ENCODE measurements at regions not wholly inside any gene's neighbourhood (a gene's known extent, or its start where the extent isn't known, plus 50 kb on each side); places are given as distances from the start of the nearest gene placed in this dataset.

DNA sequence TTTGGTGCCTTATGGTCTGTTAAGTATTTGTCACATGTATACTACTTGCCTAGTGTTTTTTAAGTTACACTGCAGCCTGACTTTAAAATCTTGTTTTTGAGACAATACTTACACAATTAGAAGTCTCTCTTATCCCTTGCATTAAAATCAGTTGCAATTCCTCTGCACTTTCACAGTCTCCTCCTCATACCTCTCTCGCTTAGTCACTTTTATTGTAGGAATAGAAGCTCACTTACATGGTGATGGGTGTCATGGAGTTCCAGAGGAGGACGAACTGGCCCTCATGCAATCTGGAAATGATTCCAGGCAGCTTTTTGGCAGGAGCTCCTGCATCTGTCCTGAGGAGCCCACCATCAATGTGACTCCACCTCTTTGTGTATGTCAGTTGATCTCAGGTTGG lies 238.4 kb upstream of the TBC1D5 start:
- no peak for DNase-seq

DNA sequence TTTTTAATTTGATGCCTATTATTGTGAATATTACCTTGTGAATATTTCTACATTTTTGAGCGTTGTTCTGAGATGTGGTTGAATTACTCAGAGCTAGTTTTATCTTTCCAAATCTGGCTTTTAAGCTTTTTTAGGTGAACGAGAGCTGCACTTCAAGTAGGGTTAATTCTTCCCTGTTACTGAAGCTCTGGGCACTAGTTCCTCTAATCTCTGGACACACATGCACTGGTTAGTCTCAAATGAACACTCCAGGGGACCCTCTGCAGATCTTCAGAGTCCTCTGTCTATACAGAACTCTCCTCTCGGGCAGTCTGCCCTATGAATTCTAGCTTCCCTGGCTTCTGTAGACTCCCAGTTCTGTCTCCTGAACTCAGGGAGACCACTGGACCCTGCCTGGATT lies 237.5 kb upstream of the TBC1D5 start:
- no peak for DNase-seq

DNA sequence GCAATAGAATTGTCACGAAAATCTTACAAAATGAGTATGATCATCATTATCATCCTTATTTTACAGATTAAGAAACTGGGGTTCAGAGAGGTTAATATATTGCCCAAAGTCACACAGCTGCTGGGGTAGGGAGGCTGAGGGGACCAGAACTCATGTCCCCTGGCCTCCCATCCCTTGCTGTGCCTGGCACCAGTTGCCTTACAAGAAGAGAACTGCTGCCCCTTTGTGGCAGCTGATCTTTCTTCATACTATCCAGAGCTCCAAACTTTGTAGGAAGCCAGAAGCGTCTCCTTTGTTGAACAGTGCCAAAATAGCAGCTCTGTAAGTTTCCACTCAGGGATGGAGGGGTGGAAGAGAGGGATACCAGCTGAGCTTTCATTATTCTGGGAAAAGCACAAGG lies 236.8 kb upstream of the TBC1D5 start:
- DNase-seq, result no peak

DNA sequence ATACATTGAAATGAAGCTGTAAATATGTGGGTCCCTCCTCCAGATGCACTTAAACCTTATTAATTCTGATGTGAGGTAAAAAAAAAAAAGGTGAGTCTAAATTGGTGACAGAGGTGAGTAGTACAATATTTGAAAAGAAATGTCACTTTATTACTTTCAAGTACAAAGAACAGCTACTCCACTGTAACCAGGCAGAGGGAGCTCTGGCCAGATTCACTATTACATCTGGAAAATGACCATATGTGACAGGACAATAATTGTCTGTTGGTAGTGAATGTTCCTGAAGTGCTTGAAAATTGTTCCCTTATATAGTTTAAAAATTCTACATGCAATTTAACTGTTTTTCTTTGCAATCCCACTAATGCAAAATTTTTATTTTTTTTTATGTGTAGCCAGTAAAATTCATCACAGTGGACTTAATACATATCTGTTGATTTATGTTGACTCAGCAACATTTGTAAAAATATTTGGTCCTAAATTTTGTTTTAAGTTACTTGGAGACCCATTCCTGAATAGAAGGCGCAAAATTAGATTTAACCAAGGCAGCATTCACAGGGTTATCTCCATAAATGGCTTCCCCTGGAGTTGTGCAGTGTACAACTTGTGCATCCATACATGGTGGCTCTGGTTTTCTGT lies 231.9 kb upstream of the TBC1D5 start:
- no peak for DNase-seq

DNA sequence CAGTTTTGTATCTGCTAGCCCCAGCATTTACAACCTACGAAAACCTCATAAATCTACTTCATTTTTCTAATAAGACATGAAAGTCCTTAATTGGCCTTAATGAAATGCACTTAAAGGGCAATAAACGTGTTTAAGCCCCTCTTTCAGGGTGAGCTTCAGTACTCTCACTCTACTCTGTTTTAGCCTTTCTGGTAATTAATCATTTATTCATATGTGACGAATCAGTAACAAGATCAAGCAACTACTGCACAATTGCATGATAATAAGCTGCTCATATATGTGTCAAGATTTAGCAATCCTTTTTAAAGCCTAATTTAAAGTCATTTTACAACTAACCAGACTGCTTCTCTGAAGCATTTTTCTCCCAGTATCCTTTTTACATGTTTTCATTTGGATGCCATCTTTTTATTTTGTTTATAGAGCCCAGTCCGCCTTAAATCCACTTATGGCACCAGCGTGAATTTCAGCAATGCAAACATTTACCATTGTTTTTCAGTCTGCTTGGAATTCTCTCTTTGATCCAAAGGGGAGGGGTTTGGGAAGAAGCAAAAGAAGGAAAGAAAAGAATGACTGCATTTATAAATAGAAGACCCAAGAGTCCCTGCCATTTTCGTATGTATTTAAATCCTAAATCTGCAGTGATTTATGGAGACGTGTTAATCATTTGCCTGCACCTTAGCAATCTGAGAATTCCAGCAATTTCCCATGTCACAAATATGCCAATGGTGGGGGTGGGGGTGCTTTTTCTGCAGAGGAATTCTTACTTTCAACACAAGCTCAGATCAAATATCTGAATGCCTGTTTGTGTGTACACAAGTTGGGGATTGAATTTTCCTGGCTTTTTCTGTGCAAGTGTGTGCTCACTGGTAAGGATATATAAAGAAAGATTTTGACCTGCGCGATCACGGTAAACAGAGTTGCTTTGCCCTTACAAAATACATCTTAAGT lies 230.8 kb upstream of the TBC1D5 start:
- DNase-seq, result no peak

DNA sequence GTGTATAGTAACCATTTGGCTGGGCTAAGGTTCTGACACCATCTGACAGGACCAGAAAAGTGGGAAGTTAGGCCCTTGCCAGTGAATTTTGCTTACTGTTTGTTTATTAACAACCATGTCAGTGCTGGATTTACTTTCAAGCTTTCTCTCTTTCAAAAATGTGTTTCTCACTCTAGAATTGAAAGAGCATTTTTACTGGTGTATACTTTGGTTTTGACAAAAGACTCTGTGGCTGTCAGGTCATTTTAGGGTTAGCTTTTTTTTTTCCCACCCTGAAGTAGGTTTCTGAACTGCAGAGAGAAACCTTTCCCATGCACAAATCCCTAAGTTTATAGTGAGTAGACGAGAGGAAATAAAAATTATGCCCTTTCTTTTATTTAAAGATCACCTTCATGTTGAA lies 230.0 kb upstream of the TBC1D5 start:
- DNase-seq, result no peak

DNA sequence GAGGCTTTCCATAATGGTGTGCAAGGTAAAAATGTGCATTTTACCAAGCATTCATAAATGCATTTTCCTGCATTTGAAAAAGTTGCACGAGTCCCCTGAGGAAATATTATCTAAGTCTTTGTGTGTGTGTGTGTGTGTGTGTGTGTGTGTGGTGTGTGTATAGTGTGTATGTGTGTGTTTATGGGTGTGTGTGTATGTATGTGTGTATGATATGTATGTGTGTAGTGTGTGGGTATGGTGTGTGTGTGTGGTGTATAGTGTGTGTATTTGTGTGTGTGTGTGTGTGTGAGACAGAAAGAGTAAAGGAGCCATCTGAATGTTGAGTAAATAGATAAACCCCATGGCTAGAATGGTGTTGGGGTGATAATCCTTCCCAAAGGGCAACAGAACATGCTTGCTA lies 229.6 kb upstream of the TBC1D5 start:
- no peak for DNase-seq

DNA sequence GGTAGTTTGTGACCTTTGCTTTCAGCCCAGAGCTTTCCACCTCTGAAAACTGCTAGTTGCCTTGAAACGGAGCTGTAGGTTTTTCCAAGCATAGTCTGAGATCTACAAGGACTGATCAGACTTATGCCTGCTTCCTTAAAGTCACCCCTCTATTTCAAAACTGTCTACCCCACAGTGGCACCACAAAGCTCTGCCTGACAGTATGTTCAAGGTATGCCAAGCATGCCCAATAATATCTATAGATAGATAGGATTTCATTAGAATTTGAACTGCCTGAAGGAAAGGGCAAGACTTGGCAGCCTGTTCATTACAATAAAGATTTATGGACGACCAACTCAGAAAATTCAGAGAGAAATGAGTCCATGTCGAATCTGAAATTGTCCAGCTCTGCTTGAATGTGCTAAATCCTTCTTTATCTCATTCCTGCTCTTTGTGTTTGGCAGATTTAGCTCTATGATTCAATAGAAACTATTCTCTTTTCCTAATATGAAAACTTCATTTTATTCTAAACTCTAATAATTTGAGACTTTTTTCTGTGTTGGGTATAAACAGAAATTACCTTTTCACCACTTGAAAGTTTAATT lies 227.6 kb upstream of the TBC1D5 start:
- no peak for DNase-seq

DNA sequence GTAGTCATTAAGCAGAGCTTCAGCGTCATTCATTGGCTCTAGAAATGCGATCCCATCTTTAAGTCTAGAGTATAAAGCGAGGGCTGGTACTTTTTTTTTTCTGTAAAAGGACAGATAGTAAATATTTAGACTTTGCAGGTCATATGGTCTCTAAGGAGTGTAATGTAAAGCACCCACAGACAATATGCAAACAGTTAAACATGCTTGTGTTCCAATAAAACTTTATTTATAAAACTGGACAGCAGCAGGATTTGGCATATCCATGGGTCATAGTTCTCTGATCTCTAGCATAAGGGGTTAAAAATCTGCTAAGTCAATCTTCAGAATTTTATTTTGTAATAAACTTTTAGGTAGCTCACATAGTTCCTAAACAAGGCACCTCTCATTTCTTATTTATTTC lies 226.8 kb upstream of the TBC1D5 start:
- no peak for DNase-seq

DNA sequence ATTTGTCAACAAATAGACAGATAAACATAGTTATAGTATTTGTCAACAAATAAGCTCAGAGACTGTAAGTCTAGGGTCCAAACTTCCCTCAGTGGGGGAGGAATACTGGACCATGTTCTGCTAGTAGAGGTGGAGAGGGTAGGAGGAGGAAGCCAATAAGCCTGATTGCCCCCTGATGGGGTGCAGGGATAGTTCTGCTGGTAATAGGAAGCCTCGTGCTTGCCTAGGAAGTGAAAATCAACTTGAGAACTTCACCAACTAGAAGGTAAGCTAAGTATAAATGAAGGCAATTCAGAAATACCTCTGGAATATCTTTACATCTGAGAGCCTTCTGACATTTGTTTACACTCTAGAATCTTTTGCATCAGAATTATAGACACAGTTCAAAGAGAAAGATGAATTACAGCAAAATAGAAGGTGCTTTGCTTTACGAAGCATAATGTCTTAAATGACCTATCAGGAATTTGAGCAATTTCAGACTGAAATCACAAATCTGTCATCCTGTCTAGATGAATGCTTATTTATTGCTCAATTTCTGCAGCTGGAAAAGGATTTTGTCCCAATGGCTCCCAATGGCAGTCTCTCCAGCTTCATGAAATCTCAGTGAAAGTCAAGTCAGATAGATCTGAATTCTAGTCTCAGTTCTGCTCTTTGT lies 225.6 kb upstream of the TBC1D5 start:
- no peak for DNase-seq

DNA sequence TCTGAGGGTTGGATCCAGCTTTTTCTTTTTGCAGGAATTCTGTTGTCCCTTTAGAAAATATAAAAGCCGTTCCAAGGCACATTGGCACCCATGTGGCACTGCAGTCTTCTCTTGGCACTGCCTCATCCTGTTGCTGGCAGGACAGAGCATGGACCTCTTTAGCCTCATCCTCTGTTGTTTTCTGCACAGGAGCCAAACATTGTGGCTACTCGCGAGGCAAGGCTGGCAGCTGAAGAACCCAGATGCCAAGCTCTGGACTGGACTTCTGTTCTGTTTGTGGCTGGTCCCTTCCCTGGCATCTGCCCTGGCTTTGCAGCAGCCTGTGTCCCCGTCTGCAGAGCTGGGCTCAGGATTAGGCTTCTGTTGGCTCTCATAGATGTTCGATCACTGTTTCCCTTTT lies 224.7 kb upstream of the TBC1D5 start:
- DNase-seq, result no peak

DNA sequence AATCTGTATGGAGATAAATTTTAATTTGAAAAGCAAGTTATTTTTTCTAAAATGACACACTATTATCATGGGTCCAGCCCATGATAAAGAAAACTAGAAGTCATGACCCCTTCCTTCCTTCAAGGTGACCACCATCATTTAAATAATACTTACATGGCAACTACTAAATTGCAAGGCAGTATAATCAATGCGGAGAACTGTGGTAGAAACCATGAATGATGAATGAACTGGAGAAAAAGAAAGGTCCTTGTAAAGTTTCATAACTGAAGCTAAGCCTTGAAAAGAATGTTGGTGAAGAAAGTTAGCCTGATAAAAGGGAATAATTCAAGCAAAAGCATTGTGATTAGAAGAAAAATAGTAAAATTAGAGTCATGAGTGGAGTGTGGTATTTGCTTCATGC lies 222.9 kb upstream of the TBC1D5 start:
- DNase-seq, result no peak

DNA sequence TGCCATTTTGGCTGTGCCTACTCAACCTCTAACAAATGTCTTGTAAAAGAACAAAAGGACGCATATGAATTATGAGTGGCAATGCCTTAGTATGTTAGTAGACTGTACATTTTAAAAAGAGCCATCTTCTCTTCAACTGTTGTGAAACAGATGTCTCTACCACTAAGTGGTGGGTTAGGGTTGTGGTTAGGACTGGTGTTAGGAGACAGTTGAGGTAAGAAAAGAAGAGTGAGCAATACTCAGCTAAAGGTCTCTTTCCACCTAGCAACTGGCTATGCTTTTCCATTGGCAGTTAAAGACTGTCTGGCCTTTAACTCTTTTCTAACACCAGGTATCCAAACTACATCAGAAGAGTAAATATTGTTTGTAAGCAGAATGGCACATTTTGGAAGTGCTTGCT lies 221.7 kb upstream of the TBC1D5 start:
- DNase-seq, result no peak

DNA sequence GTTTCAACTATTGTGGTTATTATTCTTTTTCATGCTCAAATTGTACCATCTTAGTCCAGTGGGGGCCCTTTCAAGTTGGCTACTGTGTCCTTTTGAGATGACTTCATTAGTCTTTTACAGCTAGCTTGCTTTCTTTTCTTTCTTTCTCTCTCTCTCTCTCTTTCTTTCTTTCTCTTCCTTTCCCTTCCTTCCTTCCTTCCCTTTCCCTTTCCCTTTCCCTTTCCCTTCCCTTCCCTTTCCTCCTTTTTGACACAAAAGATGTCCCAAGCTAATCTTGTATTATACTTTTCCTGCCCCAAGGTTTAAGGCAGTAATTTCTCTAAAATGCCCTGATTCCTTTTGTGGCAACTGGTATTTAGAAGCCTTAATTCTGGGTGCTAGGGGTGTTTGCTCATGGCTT lies 213.0 kb upstream of the TBC1D5 start:
- DNase-seq, result no peak

DNA sequence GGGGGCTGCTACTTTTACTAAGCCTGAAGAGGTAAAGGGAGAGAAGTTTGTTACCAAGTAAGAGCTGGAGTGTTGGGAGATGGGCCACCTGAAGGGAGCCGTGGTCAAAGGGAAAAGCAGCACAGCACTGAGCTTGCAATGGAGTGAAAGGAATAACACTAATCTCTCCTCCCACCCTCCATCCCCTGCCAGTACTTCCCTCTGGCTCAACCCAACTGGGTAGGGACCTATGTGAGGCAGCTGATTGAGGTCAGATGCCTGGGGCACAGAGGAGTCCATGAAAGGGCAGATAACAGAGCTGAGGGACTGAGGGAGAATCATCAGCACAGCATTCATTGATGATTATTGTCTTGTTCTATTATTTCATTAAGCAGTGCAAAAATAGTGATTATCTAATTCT lies 212.4 kb upstream of the TBC1D5 start:
- no peak for DNase-seq

DNA sequence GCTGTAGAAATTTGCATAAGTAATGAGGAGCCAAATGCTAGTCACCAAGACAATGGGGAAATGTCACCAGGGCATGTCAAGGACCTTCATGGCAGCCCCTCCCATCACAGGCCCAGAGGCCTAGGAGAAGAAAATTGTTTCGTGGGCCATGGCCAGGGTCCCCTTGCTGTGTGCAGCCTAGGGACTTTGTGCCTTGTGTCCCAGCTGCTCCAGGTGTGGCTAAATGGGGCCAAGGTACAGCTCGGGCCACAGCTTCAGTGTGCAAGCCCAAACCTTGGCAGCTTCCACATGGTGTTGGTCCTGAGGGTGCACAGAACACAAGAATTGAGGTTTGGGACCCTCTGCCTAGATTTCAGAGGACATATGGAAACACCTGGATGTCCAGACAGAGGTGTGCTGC lies 208.8 kb upstream of the TBC1D5 start:
- no peak for DNase-seq

DNA sequence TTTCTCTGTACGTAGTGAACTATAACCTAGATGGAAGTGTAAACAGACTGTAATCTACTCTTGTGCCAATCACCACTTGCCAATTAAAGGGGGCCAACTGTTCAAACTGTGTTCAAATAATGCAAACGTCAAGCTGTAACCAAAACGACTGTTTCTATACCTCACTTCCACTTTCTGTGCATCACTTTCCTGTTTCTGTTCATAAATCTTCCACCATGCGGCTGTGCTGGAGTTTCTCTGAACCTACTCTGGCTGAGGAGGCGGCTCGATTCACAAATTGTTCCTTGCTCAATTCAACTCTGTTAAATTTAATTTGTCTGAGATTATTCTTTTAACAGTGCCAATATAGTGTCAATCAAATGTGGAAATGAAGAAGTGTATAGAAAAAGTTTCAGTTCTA lies 206.7 kb upstream of the TBC1D5 start:
- no peak for DNase-seq

DNA sequence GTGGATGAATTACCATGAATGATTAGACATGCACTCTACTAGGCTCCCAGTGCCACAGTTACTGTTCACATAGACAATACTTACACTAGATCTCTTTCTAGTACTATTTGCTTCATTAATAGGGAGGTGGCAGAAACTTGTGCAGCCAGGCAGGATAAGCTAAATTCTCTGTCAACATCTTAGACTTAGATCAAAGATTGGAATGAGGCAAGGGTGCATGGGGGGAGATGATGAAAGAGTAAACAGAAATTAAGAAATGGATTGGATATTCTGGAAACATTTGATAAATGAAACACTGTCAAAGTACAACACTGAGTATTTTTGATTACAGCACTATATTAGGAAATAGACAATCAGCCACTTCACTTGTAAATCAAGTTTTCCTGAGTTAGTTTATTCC lies 205.4 kb upstream of the TBC1D5 start:
- no peak for DNase-seq

DNA sequence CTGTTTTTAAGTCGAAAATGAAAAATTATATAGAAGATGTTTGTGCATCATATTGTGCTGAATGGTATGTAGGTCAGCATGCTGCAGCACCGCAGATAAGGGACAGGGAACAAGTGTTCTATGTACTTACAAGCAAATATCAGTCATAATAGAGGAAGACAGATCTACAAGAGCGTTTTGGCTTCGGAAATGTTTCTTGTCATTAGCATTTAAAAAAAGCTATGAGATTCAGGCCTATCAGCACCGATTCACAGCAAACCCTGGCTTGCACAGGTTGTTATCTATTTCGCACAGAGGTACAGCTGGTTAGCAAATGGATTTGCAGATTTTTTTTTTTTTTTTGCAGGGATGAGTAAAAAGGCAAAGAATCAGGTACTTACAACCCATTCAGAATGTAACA lies 204.2 kb upstream of the TBC1D5 start:
- DNase-seq, result no peak

DNA sequence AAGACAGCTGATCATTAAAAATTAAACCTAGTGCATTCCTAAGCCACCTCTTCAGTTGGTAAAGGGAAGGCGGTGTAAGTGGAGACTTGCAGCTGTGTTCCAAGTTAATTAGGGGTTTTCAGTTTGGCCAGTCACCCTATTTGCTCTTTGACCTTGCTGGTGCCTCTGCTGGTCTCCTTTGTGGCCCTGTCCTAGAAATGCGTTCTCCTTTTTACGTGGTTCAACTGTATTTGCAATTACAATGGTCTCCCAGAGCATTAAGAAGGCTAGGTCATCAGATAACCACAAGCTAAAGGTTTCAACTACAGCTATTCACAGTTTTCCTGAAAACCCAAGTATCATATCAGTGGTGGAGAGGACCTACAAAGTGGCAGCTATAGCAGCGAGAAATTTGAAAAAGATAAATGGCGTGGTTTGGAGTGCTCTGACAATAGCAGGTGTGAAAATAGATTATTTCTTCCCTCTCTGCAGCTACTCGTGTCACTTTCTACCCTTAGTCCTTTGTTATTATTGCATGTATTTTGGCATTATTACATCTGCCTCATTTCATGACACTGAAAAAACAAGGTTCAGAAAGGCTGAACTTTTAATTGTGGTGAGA lies 203.5 kb upstream of the TBC1D5 start:
- DNase-seq, result no peak

DNA sequence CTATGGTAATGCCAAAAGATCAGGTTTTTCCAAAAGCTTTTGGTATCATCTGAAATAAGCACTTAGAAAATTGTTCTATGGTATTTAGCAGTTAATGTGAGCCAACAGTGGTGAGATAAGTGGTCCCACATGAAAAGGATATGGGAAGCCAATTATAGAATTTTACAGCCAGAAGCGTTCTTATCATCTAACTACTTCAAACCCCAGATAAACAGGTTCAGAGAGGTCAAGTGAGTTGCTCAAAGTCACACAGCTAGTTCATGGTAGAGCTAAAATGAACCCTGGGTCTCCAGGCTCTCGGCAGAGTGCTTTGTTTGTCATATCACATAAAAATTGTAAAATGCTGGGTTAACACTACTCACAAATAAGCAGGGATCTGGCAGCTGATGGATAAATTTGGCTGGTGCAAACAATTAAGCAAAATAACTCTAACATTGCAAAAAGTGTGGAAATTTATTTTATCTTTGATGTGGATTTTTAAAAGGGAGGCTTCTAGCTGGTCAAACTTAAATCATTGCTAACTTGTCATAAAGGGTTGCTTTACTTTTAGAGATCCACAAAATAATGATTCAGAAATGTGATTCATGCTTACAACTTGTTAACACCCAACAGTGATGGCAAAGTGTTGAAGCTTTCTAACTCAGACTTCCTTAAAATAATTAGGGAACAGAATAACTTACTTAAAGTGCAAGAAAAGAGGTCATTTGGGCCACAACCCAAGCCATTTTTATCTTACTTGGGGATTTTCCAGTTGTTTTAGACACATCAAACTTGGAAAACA lies 202.8 kb upstream of the TBC1D5 start:
- DNase-seq, result no peak

DNA sequence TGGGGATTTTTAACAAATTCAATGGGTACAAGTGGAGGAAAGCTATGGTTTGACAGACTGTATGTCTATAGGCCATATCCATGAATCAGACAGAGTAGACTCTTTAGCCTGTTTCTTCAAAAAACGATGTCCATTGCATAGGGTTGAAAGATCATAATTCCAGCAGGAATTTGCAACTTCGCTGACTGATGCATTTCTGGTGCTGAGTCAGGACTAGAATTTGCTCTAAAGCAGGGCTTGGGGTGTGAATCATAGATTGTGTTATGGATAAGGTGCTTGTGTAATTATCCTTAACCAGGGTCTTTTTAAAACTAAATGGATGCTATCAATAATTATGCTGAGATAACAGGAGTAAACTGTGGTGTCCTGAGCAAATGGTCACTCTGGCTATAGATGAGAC lies 200.4 kb upstream of the TBC1D5 start:
- DNase-seq, result no peak
